Gastroesophageal sphincter (tissue), 4 donors: ENCODE measurements at regions not wholly inside any gene's neighbourhood (a gene's known extent, or its start where the extent isn't known, plus 50 kb on each side); places are given as distances from the start of the nearest gene placed in this dataset.

Source experiments
- ATAC-seq: fragments of 150-250 bp; one replicate; pipeline ENCODE4 v1.9.1; 2016; ENCODE audit warnings: mild to moderate bottlenecking, moderate library complexity
- H3K27ac ChIP-seq, 4 donors: fragments of 200-600 bp; sonication (generic) in 3 of 4; 1 replicate in 3 of 4; 2 replicates in 1 of 4; pipeline ENCODE4 v1.5.1; 2016 to 2019
- H3K27me3 ChIP-seq: fragments of 200-600 bp; sonication (generic); one replicate; pipeline ENCODE4 v1.5.1; 2019
- H3K36me3 ChIP-seq, 2 donors: fragments of 200-600 bp; sonication (generic); one replicate each; pipeline ENCODE4 v1.5.1; 2019; ENCODE audit warnings: control low read depth in 1 of 2
- H3K4me1 ChIP-seq, 3 donors: fragments of 200-600 bp; sonication (generic); 1 replicate in 2 of 3; 2 replicates in 1 of 3; pipeline ENCODE4 v1.5.1; 2016 to 2019; ENCODE audit warnings: control low read depth in 2 of 3
- H3K4me3 ChIP-seq, 2 donors: fragments of 200-600 bp; sonication (generic); one replicate each; pipeline ENCODE4 v1.5.1; 2019; ENCODE audit warnings: mild to moderate bottlenecking in 1 of 2, moderate library complexity in 1 of 2
- H3K9me3 ChIP-seq, 3 donors: fragments of 200-600 bp; sonication (generic); one replicate each; pipeline ENCODE4 v1.5.1; 2017 to 2019; ENCODE audit warnings: control low read depth in 2 of 3
- CTCF ChIP-seq, 4 experiments: fragments of 200-600 bp in 2 of 4; fragments of 450-650 bp in 2 of 4; sonication (generic) in 1 of 4; IDR thresholded peaks; one replicate each; pipeline ENCODE4 v1.5.1; 2017 to 2019; ENCODE audit warnings: antibody characterized with exemption in 4 of 4, mild to moderate bottlenecking in 2 of 4, moderate library complexity in 2 of 4
- EP300 ChIP-seq: sonication (generic); formaldehyde crosslinking; IDR thresholded peaks from one replicate; pipeline ENCODE4 v1.6.1; 2017; ENCODE audit warnings: antibody characterized with exemption, mild to moderate bottlenecking
- POLR2A ChIP-seq, 2 donors: fragments of 450-650 bp; IDR thresholded peaks; one replicate each; pipeline ENCODE4 v1.6.1; 2017; ENCODE audit warnings: antibody characterized with exemption in 2 of 2, mild to moderate bottlenecking in 2 of 2, moderate library complexity in 1 of 2
- POLR2AphosphoS5 ChIP-seq: sonication (generic); formaldehyde crosslinking; IDR thresholded peaks from one replicate; pipeline ENCODE4 v1.6.1; 2017; ENCODE audit warnings: antibody characterized with exemption
- WGBS, 2 donors: methylation state at CpG; one replicate each; pipeline ENCODE4 v1.1.5; 2018; ENCODE audit warnings: low coverage in 1 of 2; 5-methylcytosine and 5-hydroxymethylcytosine counted together

GRCh38 chr12:130227641-130228040 is 65.4 kb downstream of the FZD10 start:
- Histone ChIP-seq H3K36me3 (no peaks in the 10 kb centered on the region), H3K27ac (no peak overlapping the region), H3K27me3 (peaks cover 44% of the 10 kb centered on the region), H3K4me3 (no peak overlapping the region), H3K9me3 (peaks cover 0 to 32% (median 0%) of the 10 kb centered on the region in 3 donors), H3K4me1 (no peaks in the 10 kb centered on the region)
- WGBS, 2 donors, result 40% methylated on average over 3 of the region's 4 CpGs; no CpG with 5 or more reads in 1 of the 2 donors
- ATAC-seq, result no peak
- TF ChIP-seq POLR2A (IDR thresholded peaks at IDR 0.05) (no peak), CTCF (IDR thresholded peaks at IDR 0.05) (no peak), EP300 (no peak), POLR2AphosphoS5 (no peak)

- H3K4me1 ChIP-seq, result no peaks in the 10 kb centered on the region
- no peak overlapping the region for H3K4me3 ChIP-seq
- ATAC-seq, result no peak
- H3K36me3 ChIP-seq, result no peaks in the 10 kb centered on the region
- no peak overlapping the region for H3K27ac ChIP-seq
- no peak for TF ChIP-seq EP300
- TF ChIP-seq POLR2AphosphoS5, result no peak
- TF ChIP-seq CTCF (IDR thresholded peaks at IDR 0.05), result no peak
- no peak for TF ChIP-seq POLR2A (IDR thresholded peaks at IDR 0.05)
- peaks cover 37% of the 10 kb centered on the region for H3K27me3 ChIP-seq
- H3K9me3 ChIP-seq, result peaks cover 0 to 24% (median 0%) of the 10 kb centered on the region in 3 donors
- 71 to 82% methylated on average over 7 to 9 of the region's 9 CpGs for WGBS, 2 donors
Observed at GRCh38 chr12:130236446-130236845, 74.2 kb downstream of the FZD10 start.

- no peak overlapping the region for H3K4me3 ChIP-seq
- H3K27me3 ChIP-seq, result peaks cover 14% of the 10 kb centered on the region
- WGBS, 2 donors, result 65 to 72% methylated on average over 6 to 12 of the region's 13 CpGs
- H3K36me3 ChIP-seq, result no peaks in the 10 kb centered on the region
- no peaks in the 10 kb centered on the region for H3K4me1 ChIP-seq
- peaks cover 0 to 6% (median 0%) of the 10 kb centered on the region in 3 donors for H3K9me3 ChIP-seq
- TF ChIP-seq POLR2A (IDR thresholded peaks at IDR 0.05) (no peak), POLR2AphosphoS5 (no peak), CTCF (IDR thresholded peaks at IDR 0.05) (no peak), EP300 (no peak)
- H3K27ac ChIP-seq, result no peak overlapping the region
- no peak for ATAC-seq
Observed at GRCh38 chr12:130240831-130241590, 78.7 kb downstream of the FZD10 start.

GRCh38 chr12:130242506-130242905 is 80.2 kb downstream of the FZD10 start:
- no peaks in the 10 kb centered on the region for H3K27me3 ChIP-seq
- WGBS, 2 donors, result 49 to 78% methylated on average over 3 to 5 of the region's 7 CpGs
- peaks cover 0 to 6% (median 0%) of the 10 kb centered on the region in 3 donors for H3K9me3 ChIP-seq
- H3K4me3 ChIP-seq, result no peak overlapping the region
- TF ChIP-seq POLR2AphosphoS5 (no peak), EP300 (no peak), CTCF (IDR thresholded peaks at IDR 0.05) (no peak), POLR2A (IDR thresholded peaks at IDR 0.05) (no peak)
- no peaks in the 10 kb centered on the region for H3K36me3 ChIP-seq
- no peak overlapping the region for H3K27ac ChIP-seq
- H3K4me1 ChIP-seq, result no peaks in the 10 kb centered on the region
- ATAC-seq, result no peak

GRCh38 chr12:130245251-130245650 is 83.0 kb downstream of the FZD10 start:
- H3K36me3 ChIP-seq, result no peaks in the 10 kb centered on the region
- no peak for ATAC-seq
- TF ChIP-seq POLR2AphosphoS5, result no peak
- TF ChIP-seq CTCF (IDR thresholded peaks at IDR 0.05), result no peak
- no peak for TF ChIP-seq POLR2A (IDR thresholded peaks at IDR 0.05)
- TF ChIP-seq EP300, result no peak
- H3K27me3 ChIP-seq, result no peaks in the 10 kb centered on the region
- H3K4me3 ChIP-seq, result no peak overlapping the region
- H3K27ac ChIP-seq, result no peak overlapping the region
- no peaks in the 10 kb centered on the region for H3K4me1 ChIP-seq
- 66 to 81% methylated on average over 5 to 6 of the region's 6 CpGs for WGBS, 2 donors
- peaks cover 0 to 13% (median 0%) of the 10 kb centered on the region in 3 donors for H3K9me3 ChIP-seq
